ENCODE measurements at regions not wholly inside any gene's neighbourhood (a gene's known extent, or its start where the extent isn't known, plus 50 kb on each side); places are given as distances from the start of the nearest gene placed in this dataset.

GRCh38 chr10:65314253-65314652 is 1611.6 kb upstream of the LRRTM3 start:
- no peak for DNase-seq (ENCODE audit: low spot score)
- TF ChIP-seq CTCF (IDR thresholded peaks at IDR 0.05; ENCODE audit: extremely low read depth, missing control alignments) = no peak

- DNase-seq (ENCODE audit: low spot score) = no peak
- TF ChIP-seq CTCF (IDR thresholded peaks at IDR 0.05; ENCODE audit: extremely low read depth, missing control alignments) = no peak
Measured at GRCh38 chr10:65319493-65319892, 1606.3 kb upstream of the LRRTM3 start.

- TF ChIP-seq CTCF (IDR thresholded peaks at IDR 0.05; ENCODE audit: extremely low read depth, missing control alignments) = no peak
- DNase-seq (ENCODE audit: low spot score) = no peak
Measured at GRCh38 chr10:65320236-65321026, 1605.4 kb upstream of the LRRTM3 start.

GRCh38 chr10:65323802-65324201 is 1602.0 kb upstream of the LRRTM3 start:
- TF ChIP-seq CTCF (IDR thresholded peaks at IDR 0.05; ENCODE audit: extremely low read depth, missing control alignments) = no peak
- no peak for DNase-seq (ENCODE audit: low spot score)

- DNase-seq (ENCODE audit: low spot score) = no peak
- no peak for TF ChIP-seq CTCF (IDR thresholded peaks at IDR 0.05; ENCODE audit: extremely low read depth, missing control alignments)
Measured at GRCh38 chr10:65325913-65326312, 1599.9 kb upstream of the LRRTM3 start.

- no peak for TF ChIP-seq CTCF (IDR thresholded peaks at IDR 0.05; ENCODE audit: extremely low read depth, missing control alignments)
- DNase-seq (ENCODE audit: low spot score) = no peak
Measured at GRCh38 chr10:65328486-65328885, 1597.3 kb upstream of the LRRTM3 start.

- no peak for DNase-seq (ENCODE audit: low spot score)
- TF ChIP-seq CTCF (IDR thresholded peaks at IDR 0.05; ENCODE audit: extremely low read depth, missing control alignments) = no peak
Measured at GRCh38 chr10:65335311-65335710, 1590.5 kb upstream of the LRRTM3 start.

Measured in GM20000 (cell line).